ENCODE measurements at regions not wholly inside any gene's neighbourhood (a gene's known extent, or its start where the extent isn't known, plus 50 kb on each side); places are given as distances from the start of the nearest gene placed in this dataset.

DNA sequence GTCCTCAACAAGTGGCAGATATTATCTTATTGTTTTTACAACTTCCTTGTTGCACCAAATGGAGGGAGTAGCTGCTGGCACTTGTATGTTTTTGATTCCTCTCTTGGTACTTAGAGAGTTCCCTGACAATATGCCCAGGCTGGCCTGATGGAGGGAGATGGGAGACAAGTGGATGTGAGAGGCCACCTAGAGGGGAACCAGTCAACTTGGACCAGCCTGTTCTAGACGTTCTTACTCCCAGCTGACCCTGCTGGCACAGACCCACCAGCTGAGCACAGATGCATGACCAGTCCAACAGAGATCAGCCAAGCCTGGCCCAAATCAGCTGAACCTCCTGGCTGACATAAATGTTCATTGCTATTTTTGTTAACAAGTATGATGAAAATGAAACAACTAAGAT is 60.9 kb upstream of the GDNF start:
- no peak for DNase-seq

DNA sequence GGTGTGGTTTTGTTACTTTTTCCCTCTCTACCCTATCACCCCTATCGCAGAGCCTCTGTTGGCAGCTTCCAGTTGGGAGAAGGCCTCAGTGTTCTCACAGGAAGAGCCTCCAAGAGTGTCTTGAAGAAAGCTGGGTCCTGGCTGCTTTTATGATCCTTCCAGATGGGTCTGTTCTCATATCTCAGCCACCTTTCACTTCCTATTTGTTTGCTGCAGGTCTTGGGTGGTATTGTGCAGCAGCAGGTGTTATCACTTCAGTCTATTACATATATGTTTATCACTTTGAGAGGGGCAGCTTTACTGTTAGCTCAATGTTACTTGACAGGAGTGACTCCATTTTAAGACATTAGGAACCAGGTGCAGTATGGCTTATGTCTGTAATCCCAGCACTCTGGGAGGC is 59.2 kb upstream of the GDNF start:
- DNase-seq: no peak

DNA sequence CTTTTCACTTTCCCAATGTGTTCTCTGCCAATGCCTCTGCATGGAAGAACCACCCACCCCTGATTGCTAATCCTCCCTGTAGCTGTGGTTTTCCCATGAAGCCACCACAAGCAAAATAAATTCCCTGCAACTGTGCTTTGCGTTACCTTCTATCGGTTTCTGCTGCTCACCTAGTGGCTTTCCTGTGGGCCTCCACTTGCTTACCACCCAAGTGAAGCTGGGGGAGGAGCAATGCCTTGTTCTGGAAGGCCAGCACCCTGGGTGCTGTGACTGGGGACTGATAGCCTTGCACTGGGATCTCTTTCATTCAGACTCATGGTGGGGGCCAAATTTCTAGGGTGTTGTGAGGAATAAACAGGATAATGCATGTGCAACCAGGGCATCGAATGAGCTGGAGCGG is 56.3 kb upstream of the GDNF start:
- no peak for DNase-seq

DNA sequence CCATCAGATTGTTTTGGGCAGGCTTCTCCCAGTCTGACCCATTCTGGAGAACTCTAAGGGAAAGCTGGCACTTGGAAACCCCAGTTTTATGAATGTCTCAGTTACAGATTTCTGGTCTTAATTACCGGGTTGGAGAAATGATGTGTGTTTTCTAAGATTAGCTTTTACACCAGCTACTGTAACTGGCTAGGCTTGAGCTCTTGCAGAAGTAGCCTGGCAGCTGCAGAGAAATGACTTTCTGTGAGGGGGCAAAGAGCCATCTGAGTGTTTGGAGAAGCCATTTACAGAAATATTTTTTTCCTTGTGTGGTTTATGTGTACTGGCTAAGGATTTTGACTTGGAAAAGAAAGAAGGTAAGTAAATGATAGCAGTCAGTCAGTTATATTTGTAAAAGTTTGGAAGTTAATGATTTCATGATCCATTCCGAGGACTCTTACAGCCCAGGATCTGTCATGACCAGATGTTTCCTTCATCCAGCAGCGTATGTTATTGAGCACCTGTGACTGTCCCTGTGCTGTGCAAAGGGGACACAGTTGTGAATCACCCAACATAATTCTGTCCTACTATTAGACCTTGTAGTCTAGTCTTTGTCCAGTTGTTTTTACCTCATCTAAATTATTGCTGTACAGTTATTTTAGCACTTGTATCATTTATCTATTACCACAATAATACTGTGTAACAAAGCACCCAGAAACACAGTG is 53.7 kb upstream of the GDNF start:
- DNase-seq: no peak

DNA sequence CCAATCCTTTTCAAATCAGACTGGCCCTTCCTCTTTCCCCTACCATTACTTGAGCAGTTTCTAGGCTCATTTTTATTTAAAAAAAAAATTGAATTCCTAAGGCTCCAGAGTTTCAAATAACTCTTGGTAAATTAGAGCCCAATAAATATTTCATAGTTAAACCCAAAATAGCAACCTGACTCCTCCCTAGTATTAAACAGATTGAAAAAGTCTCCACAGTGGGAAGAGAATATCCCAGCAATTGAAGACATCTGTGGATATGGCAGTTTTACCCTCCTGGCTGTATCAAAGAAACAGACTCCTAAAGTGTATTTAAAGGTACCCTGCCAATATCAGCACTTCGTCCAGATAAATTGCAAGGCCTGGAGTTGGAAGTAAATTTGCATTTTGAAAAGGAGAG is 52.7 kb upstream of the GDNF start:
- DNase-seq: no peak

DNA sequence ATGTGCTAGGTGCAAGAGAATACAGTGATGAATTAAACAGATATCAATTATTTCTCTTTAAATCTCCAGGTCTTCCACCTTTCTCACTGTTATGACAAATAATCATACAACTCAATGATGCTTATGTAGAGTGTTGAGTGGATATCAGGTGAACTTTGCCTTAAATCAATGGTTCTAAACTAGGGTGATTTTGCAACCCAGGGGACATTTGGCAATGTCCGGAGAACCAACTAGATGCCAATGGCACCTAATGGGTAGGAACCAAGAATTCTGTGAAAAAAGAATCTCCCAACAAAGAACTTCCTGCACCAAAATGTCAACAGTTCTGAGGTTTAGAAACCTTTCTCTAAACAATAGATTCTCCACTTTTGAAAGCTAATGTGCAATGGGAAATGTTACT is 52.0 kb upstream of the GDNF start:
- no peak for DNase-seq

DNA sequence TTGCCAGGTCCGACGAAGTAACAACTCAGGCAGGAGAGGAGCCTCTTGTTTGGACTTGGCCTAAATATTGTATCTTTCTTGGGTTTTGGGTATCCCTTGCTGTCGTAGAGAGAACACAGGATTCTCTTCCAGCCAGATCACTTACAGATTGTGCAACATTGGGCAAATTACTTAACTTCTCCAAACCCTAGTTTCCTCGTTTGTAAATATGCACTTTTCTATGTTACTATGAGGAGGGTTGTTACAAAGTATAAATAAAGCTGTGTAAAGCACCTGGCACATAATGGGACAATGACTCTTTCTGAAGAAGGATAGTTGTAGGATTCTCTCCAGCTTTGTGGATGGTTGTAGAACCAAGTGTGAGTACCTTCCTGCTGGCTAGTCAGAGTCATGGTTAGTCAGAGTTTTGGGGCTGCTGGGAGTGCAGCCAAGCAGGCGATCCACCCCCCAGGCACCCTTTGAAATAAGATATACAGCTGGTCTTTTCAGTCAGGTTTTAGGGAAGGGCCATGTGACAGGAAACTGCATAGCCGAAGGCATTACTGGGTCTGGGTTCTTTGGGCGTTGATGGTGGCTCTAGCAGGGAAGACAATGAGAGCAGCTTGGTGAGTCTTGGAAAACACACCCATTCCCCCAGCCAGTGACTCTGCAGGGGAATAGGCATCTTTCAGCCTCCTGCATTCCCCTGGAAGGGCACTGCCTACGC is 49.9 kb upstream of the GDNF start:
- no peak for DNase-seq
